Activated T-helper 9 cell treated with anti-CD3 and anti-CD28 coated beads, Interleukin-2, amount 50 U/mL, for 16 hours (primary cell): ENCODE measurements at regions not wholly inside any gene's neighbourhood (a gene's known extent, or its start where the extent isn't known, plus 50 kb on each side); places are given as distances from the start of the nearest gene placed in this dataset.

Source experiments
- DNase-seq: peaks from one replicate; pipeline ENCODE4 v3.0.0-alpha.2; 2020; ENCODE audit warnings: low read depth

DNA sequence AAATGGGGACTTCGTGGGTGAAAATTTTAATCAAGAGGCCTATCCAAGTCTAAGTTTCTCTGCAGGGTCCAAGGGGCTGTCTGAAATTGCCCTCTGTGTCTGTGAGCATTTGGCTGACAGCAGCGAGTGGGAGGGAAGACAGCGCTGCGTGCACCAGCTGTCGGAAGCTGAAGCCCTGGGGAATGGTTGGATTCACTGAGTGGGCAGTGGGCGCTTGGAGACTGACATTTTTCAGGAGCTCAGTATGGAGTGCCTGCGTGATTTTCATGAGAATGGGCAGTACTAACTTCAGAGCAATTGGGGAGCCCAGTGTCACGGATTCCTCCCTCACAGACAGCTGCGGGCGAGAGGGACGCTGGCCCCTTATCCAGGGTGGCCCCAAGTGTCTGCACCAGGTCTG is 388.8 kb upstream of the B3GAT1 start:
- DNase-seq, result no peak

DNA sequence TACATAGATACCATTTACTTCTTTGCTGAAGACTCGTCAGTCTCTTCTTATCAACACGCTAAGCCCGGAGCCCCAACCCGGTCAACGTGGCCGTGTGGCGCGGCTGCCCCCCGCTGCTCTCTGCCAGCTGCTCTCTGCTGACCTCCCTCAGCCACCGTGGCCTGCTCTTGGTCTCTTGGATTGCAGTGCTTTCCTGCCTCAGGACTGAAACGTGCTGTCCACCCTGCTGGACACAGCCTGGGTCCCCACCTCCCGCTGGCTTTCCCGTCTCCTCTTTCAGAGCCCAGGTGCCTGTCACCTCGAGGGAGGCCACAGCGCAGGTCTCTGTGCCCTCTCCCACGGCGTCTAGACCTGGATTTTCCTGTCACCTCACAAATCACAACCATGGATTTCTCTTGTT is 388.1 kb upstream of the B3GAT1 start:
- no peak for DNase-seq

DNA sequence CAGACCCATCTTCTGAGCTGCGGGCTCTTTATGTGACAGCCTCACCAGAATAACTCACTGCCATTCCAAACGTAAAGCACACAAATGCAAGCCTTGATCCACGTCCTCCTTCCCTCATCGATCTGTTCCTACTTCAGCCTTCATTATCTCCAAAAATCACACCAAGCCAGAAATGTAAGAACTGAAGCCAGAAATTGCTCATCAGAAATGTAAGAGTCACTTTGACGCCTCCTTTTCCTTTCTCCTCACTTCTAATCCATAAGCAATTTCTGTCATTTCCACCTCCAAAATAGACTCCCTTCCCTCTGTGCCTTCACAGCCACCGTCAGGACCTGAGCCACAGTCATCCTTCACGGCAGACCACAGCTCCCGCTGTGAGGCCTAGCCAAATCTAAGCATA is 387.3 kb upstream of the B3GAT1 start:
- no peak for DNase-seq

DNA sequence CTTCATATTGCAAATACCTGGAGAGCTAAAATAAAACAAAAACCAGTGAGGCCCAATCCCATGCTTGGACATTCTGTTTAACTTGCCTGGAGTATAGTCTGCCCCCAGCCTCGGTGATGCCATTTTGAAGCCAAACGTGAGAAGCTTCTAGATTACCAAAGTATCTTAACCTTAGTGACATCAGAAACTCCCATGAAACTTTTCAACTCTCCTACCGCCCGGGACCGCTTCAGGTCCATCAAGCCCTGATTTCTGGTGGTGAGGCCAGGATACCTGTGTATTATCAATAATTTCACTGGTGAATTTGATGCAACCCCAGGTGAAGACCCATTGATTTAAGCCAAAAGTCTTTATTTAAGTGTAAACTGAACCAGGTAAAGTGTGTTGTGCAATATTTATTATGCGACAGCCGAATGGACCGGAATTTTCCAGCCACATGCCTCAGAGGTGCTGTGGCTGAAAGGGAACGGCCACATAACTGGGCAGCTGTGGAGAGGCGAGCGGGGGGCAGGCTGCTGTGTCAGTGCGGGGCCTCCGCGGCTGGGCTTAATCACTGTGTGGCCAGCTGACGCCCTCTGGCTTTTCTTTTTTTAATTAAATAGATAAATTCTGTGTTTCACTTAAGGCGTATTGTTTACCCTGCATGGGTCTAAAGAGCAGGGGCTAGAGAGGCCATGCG is 385.5 kb upstream of the B3GAT1 start:
- no peak for DNase-seq

DNA sequence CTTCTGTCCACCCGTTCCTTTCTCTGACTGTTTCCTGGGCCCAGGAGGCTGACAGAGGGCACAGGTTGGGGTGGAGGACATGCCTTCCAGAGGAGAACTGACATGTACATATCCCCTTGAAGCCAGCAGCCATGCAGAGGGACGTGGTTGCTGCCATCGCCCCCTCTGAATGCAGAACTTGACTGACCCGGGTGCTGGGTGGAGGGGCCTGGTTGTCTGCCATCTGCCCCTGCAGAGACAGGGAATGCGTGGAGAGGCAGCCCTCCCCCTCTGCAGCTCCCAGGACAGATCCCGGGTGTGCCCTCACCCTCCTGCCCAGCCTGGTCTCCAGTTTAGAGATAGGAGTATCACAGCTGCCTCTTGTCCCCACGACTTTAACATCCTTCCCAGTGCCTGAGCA is 383.0 kb upstream of the B3GAT1 start:
- DNase-seq, result no peak

DNA sequence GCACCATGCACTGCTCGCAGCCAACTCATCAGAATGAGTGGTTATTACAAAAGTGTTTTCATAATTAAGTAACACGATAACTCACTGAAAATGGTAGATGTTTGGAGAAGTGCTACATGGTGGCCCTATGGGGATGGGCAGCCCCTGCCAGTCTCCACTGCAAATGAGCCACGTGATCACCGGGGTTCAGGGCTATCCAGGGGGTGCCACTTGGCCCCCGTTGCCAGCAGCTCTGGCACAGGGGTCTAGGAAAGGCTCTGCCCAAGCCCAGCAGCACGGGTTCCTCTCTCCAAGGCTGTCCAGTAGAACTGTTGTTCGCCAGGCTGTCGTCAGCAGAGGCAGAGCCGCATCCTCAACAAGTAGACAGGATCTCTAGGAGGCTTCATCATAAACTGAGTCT is 382.1 kb upstream of the B3GAT1 start:
- no peak for DNase-seq

DNA sequence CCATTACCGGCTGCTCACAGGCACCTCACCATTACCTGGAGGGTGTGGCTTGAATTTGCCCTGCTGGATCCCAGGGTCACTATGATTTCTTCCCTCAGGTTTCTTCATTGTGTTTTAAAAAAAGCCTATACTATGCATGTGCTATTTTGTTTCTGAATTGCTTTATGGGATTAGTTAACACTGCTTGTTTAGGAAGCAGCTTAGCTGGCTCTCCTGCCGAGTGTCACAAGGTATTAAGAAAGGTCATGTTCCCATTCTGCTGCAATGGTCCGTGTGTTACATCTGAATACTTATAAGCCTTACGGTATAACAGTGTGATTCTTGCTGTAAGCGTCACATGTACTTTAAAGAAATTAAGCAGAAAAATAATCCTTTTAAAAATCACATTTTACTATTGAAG is 380.6 kb upstream of the B3GAT1 start:
- DNase-seq, result no peak

DNA sequence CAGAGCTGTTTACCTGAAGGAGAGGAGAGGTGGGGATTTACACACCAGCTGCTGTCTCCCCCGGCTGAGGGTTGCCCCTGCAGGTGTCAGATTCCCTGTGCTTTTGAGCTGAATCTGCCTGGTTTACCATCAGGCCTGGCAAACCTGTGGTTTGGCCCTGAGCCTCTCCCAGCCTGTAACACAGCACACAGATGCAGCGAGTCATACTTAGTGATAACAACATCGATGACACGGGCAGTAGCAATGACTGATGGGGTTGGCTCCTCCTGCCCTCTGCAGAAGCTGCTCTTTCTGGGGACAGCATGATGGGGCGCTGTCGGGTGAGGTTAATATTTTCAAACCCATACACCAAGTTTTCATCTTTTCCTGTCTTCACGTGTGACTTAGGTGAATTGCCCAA is 380.0 kb upstream of the B3GAT1 start:
- DNase-seq, result no peak

DNA sequence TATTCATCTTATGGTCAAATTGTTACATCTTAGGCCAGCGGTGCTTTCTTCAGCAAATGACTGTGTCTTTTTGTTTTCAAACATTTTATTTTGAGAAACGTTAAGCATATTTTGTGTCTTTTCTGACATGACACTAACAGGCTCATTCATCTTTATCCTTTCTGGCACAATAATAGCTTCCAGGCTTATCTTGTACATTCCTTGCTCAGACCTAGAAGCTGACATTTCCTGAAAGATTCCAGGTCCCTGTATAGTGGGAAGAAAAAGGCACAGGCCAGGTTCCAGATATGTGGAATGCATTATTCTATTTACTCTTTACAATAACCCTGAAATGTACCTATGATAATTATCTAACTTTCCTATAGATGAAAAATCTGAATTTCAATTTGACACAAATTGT is 379.1 kb upstream of the B3GAT1 start:
- no peak for DNase-seq

DNA sequence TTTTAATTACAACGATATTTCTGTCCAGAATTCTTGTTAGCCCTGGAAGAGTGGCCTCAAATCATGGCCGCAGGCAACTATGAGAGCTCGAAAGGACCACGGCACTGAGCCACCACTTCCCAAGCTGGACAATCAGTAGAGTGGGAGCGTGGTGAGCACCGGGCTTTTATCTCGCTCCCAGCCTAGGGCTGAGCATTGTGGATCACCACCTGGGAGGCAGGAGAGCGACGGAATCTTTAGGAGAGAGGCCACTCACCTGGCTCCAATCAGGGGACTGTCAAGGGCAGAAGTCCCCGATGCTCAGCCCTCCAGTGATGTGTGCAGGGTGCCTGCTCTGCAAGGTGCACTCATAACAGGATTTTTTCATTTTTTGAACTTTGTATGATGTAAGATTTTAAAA is 377.1 kb upstream of the B3GAT1 start:
- DNase-seq, result no peak

DNA sequence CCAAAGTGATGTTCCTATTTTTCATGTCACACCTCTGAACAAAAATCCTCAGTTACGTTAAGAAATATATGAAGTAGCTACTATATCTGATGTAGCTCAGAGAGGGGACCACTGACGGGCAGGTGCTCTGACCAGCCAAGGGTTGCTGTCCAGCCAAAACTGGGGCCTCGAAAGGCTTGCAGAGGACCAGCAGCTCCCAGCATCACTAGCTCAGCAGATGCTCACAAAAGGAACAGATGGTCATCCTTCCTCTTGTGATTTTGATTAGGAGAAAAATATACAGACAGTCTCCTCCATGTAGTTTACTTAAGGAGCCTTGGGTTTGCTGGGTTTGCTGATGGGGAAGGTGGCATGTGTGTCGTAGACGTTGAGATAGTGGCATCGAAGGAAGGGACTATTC is 374.6 kb upstream of the B3GAT1 start:
- DNase-seq, result no peak

DNA sequence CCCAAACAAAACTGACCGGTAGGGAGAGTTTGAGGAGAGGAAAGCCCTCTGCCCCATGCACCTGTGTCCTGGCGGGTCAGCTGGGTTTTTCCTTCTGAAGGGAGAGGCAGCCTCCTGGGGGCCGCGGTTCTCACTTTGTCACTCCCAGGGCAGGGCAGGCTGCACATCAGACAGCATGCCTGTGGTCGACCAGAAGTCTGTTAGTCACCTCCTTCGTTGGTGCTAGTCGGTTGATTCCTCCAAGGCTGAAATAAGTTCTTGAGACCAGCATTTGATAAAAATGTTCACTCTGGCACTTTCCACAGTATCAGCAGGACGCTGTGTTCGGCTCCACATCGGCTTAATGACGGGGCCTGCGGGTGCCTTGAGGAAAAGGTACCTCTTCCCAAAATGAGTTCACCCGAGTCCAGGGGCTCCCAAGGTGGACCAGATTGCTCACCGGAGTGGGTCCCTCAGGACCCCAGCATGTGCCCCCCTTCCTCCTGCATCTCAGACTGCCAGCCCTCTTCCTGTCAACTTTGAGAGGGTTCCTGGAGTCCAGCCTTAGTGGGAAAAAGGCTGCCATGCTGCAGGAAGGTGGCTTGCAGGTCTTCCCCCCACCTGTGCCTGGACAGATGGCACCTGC is 373.7 kb upstream of the B3GAT1 start:
- no peak for DNase-seq

DNA sequence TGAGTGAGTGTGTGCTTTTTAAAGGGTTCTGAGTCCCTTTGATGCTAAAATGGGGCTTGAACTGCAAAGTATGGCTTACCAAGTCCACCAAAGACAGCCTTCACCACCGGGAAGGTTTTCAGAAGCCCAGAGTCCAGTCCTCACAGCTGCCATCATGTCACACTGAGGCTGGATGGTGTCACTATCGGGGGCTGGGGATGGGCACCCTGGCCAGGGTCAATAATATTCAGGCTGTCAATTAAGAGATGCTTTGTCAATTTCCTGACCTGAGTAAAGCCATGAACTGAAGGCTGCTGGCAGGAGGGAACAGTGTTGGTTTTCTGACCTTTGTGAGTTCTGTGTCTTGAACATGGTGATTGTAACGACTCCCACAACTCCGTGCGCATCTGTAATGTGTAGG is 373.0 kb upstream of the B3GAT1 start:
- no peak for DNase-seq

DNA sequence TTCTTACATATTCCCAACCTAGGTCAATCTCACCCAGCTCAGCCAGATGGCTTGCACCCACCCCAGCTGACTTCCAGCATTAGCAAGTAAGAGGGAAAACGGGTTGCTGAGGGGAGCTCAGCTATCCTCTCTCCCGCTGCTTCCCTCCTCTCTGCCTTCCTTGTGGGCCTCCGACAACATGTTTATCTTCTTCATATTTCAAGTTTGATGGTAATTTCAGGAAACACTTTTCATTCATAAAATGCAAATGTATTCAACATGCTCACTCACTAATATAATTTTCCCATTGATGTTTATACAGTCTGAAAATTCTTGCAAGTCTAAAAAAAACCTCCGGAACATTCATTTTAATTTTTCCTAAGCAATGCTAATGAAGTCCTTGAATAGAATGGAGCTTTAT is 372.5 kb upstream of the B3GAT1 start:
- no peak for DNase-seq

DNA sequence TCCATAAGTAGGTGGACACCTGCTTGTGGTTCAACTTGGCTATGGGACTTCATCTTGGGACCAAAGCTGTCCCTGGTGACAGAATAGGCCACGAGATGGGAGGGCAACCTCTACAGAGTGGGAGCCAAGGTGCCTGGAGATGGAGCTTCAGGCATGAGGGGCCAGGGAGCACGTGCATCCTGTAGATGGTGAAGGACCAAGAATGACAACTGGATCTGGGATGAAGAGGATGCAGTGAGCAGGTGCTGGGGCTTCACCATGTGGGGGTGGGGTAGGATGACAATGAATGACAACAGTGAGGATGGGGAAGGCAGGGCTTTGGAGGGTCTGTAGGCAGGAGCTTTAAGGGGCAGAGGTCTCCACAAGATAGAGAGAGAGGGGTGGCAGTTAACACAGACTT is 372.0 kb upstream of the B3GAT1 start:
- no peak for DNase-seq

DNA sequence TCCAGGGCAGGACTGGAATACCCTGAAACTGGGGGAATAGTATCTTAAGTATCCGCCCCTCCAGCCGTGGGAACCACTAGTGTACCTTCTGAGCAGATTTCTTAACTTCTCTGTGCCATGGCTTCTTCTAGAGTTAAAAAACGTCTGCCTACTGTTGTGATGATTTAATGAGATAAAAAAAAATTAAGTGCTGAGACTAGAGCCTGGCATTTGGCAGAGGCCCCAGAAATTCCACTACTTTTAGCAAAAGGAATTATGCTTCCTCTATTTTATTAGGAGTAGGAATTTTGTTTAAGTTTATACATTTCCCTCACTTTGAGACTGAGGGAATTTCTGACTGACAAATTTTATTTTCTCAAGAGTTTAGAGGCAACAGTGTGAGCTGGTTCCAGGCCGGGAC is 371.2 kb upstream of the B3GAT1 start:
- no peak for DNase-seq

DNA sequence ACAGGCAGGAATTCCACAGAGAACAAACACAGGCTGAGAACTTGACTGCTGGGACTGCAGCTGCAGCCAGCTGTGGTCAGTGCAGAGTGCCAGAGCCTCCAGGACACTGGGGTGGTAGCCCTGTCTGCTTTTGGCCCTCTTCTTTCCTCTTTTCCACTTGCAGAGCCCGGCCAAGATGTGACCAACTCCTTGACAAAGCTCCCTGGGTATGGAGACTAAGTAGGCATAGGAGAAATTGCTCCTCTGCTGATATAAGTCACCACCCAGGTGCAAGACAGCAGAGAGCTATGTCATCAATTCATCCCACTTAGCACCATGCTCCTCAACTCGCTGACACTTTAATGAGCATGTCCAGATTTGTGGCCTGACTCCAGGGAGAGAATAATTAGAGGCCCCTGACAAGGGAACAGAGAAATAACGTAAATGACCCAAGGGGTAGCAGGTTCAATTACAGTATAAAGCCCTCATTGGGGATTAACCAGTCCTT is 369.4 kb upstream of the B3GAT1 start:
- no peak for DNase-seq

DNA sequence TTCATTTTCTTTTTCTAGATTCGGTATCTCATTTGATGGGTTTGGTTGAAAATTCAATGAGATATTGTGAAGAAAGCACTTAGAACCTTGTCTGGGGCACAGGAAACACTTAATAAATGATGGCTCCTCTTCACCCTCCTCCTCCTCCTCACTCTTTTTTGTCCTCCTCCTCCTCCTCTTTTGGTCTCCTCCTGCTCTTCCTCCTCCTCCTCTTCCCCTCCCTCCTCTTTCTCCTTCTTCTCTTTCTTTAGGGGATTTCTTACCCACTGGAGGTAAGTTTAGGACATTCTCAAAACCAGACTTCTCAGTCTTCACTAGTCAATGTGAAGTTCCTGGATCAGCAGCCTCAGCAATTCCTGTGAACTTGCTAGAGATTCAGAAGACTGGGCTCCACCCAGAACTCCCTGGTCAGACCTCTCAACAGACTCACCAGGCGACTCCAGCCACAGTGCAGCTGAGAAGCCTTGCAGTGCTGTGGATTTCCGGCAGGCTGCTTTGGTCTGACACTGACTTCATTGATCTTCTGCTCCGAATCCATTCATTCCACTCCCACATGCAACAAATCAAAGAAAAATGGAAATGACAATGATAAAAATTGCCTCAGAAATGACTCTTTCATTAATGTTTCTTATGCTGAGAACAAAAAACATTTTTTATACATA is 368.6 kb upstream of the B3GAT1 start:
- DNase-seq, result no peak

DNA sequence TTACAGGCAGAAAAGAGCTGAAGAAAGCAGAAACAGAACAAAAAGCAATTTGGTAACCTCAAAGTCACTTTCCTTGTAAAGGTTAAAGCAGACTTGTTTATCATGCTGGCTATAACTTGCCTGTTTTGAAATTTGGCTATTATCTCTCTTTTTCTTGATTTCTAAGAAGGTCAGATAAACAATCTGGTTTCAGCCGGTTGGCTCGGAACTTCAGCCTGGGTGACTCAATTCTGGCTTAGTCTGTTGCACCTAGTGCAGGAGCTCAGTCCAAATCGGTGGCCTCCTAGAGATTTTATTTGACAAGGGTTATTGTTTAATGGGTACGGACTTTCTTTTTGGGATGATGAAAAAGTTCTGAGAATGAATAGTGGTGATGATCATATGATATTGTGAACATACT is 367.1 kb upstream of the B3GAT1 start:
- no peak for DNase-seq

DNA sequence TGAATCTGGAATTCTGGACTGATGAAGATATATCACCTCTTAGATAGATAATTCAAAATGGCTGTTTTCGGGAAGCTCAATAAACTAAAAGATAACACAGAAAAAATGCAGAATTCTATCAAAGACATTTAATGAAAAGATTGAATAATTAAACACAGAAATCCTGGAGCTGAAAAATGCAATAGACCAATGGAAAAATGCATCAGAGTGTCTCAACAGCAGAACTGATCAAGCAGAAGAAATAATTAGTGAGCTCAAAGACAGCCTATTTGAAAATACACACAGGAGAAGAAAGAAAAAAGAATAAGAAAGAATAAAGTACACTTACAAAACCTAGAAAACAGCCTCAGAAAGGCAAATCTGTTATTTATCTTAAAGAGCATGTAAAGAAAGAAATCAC is 356.4 kb upstream of the B3GAT1 start:
- no peak for DNase-seq

DNA sequence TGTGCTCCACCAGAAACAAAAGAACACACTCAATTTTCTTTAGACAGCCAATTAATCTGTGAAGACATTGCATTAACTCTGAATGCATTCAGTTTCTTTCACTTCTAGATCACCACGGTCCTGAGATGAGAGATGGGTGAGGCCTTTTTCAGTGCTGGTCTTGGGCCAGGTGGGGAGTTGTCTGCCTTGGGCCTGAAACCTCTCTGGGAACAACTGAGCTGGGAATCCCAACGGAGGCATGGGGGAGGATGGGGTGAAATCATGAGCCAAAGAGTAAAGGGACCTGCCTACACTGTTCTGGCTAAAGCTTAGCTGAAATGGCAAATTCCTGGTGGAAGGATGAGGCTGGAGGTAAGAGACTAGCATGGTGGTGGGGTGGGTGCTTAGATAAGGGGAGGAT is 353.5 kb upstream of the B3GAT1 start:
- DNase-seq, result no peak

DNA sequence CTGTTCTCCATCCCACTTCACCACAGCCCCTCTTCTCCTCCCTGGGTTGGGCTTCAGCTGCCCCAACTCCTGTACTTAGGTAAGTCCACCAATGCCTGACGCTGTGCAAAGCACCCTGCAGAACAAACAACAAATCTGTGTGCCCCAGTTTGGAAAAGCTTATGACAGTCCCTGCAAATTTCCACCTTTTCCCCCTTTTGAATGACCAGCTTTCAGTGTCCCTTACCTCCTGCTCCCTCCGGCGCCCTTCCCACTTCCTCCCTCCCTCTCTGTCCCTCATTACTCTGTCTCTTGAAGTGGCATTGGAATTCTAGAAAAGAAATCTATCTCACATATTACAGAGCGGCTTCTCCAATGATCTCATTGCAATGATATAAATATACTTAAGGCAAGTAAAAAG is 352.9 kb upstream of the B3GAT1 start:
- DNase-seq, result no peak

DNA sequence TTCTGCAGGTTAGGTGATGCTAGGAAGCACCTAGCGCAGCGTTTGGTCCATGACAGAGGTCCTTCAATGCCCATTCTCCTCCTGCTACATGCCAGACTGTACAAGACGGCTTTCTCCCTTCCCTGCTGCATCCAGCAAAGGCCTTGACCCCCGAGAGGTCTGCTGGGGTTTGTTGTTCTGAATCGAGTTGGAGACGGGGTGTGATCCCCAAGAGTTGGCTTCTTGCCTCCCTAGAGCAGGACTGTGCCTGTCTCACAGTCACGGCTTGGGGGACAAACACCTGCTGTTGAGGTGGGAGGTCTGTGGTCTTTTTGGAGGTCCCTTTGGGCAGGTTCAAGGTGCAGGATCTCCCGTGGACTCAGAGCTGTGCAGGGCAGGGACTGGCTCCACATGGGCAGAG is 352.3 kb upstream of the B3GAT1 start:
- DNase-seq, result no peak

DNA sequence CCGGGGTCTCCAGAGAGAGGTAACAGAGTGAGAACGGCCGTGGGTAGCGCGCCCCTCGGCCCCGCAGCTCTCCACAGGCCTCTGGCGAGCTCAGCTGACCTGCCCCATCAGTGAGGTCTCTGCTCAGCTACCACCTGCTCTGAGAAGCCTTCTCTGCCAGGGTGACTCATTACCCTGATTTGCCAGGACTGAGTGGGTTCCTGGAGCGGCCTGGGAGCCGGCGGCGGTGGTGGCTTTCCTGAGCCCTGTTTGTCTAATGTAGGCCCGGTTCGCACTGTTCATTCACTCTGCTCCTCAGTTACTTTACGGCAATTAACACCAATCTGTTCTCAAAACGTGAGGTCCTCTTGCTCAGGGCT is 351.0 kb upstream of the B3GAT1 start:
- no peak for DNase-seq
